ENCODE measurements at regions not wholly inside any gene's neighbourhood (a gene's known extent, or its start where the extent isn't known, plus 50 kb on each side); places are given as distances from the start of the nearest gene placed in this dataset.

GRCh38 chr15:100703032-100703578 is 100.7 kb downstream of the ASB7 start:
- peak; percentile 14 for DNase-seq

DNA sequence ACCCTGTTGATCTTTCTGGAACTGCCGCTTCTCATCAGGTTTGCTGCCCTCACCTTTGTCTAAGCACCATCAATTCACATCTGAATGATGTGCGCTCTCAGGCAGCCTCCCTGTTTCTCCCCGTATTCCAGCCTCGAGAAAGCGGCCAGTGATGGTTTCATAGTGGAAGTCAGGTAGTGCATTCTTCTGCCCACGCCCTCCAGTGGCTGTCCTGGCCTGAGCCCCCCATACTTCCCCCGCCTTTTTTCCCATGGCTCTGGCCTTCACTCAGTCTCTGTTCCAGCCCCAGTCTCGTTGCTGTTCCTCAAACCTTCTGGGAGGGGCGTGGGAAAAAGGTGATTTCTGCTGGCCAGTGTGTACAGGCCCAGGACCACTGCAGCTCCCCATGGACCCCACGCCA is 101.3 kb downstream of the ASB7 start:
- DNase-seq = no peak

DNA sequence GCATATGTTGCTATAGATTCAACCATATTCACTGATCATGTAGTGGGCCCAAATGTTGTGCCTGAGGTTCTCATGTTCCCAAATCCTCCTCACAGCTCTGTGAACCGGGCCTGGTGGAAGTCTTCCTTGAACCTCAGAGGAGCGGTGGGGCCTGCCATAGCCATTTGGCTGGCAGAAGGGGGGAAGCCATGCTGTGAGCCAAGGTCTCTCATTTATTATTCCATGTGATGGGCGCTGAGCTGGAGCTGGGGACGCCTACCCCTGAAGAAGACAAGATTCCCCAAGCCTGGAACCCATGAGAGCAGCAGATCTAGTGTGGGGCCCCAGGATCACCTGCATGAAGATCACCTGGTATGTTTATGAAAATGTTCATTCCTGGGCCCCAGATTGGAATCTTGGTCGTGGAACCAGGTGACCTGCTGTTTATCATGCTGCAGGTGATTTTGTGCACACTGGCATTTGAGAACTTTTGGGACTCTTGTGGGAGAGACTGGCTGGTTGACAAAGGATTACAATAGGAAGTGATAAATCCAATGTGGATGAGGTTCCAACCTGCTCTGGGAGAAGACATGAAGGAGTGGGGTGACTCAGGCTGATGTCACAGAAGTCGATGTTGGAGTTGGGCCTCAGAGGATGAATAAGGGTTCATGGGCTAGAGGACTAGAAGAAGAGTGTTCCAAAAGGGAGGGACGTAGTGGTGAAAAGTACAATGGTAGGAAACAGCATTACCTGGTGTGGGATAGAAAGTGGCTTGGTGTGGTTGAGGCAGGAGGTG is 102.1 kb downstream of the ASB7 start:
- peak; percentile 3 for DNase-seq

- no peak for DNase-seq
These were observed 102.7 kb downstream of the ASB7 start for GRCh38 chr15:100705065-100705464.

GRCh38 chr15:100705841-100706240 is 103.5 kb downstream of the ASB7 start:
- no peak for DNase-seq

DNA sequence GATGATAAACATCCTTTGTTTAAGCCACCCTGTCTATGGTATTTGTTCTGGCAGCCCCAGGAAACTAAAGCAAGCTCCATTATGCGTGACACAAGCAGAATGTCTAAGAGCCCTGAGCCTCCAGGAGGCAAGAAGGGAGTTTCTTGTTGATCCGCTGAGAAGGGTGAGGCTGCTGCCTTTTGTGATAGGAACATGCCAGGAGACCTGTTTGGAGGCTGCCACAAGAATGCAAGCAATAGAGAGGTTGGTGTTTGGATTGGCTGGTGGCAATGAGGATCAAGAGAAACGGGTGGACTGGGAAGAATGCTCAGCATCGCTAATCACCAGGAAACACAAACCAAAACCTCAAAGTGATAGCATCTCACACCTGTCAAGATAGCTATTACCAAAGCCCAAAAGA is 104.8 kb downstream of the ASB7 start:
- no peak for DNase-seq

DNA sequence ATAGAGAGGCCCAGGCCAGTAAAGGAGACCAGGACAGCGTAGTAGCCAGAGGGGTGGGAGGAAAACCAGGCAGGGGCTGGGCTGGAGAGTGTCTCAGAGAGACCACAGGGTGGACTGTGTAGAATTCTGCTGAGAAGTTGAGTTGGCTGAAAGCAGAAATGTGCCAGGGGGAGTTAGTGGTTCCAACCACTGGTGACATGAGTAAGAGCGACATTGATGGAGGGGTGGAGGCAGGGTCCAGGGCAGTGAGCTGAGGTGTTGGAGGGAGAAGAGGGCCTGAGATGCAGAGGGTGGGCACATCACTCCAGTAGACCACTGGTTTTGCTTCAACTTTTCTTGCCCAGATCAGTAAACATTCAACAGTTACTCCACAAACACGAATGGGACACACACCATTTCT is 106.5 kb downstream of the ASB7 start:
- no peak for DNase-seq

GRCh38 chr15:100710222-100710621 is 107.8 kb downstream of the ASB7 start:
- DNase-seq = no peak

DNA sequence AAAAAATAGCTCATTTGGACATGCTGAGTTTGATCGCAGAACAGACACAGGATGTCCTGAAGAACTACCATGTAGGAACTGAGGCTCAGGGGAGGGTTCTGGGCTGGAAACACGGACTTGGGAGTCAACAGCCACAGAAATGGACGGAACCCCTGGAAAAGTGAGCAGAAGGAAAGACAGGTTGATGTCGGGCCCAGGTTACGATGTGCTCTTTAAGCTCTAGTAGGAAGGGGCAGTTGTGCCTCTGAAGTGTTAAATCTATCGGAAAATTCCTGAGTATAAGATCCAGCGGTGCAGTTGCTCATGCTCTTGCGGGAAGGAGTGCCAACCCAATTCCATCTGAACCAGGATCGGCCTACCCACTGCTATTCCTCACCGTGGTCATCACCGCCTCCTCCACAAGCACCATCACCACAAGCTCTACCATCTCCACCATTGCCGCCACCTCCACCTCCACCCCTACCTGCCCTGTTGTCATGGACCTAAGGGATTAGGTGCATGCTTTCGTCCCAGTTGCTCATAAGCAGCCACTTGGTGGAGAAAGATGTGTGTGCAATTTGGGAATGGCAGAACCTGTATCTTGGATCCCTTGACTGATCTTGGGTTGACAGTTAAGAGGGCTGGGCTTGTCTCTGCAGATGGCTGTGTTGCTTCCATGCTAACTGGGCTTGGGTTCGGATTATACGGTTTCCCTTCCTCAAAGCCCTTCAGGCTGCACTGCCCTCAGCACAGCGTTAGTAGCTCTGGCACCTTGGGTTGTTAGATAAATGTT is 108.5 kb downstream of the ASB7 start:
- DNase-seq = no peak

GRCh38 chr15:100711516-100712021 is 109.2 kb downstream of the ASB7 start:
- no peak for DNase-seq

DNA sequence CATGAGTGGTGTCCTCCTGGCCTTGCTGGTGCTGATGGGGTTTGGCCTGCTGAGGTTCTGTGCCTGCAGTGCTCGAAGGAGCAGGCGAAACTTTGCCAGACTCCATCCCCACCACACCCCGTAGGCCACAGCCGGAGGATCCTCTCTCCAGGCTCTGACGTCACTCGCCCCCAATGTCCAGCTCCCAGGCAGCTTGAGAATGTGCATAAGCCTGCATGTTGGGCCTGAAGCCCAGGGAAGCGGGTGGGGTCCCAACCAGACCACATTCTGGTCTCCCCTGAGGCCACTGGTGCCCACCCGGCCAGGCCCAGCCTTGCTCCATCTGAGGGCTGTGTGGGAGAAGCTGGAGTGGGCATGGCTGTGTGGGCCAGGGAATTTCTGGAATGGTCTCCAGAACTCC is 109.8 kb downstream of the ASB7 start:
- no peak for DNase-seq

GRCh38 chr15:100713163-100713867 is 110.9 kb downstream of the ASB7 start:
- peak; percentile 89 for DNase-seq

DNA sequence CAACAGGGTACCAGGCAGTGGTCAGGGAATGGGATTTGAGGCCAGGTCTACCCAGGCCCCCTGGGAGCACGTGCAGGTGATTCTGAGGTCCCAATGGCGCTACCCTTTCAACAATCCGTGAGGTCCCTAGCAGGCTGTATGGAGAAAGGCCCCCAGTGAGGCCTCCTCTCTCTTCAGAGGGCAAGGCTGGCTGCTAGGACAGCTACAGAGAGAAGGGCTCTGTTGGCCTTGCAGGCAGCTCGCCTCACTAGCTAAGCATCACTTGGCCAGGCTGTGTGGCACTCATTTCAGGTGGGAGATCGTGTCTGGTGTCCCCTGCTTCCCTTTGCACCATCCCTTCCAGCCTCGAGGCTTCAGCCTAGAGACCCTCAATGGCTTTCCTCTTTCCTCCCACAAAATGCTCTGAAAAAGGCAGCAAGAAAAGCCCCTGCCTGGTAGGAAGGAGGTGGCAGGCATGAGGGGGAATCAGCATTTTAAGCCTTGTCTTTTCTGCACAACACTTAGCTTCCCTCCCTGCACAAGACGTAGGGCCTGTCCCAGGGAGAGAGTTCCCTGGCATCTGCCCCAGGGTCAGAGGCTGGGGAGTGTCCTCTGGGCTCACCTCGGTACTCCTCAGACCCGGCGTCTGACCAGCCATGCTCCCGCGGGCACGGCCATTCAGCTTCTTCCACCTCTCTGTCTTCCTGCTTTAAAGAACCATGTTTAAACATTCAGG is 111.8 kb downstream of the ASB7 start:
- no peak for DNase-seq

- DNase-seq = no peak
These were observed 112.5 kb downstream of the ASB7 start for GRCh38 chr15:100714749-100715342.

GRCh38 chr15:100715571-100716455 is 113.4 kb downstream of the ASB7 start:
- DNase-seq = no peak

DNA sequence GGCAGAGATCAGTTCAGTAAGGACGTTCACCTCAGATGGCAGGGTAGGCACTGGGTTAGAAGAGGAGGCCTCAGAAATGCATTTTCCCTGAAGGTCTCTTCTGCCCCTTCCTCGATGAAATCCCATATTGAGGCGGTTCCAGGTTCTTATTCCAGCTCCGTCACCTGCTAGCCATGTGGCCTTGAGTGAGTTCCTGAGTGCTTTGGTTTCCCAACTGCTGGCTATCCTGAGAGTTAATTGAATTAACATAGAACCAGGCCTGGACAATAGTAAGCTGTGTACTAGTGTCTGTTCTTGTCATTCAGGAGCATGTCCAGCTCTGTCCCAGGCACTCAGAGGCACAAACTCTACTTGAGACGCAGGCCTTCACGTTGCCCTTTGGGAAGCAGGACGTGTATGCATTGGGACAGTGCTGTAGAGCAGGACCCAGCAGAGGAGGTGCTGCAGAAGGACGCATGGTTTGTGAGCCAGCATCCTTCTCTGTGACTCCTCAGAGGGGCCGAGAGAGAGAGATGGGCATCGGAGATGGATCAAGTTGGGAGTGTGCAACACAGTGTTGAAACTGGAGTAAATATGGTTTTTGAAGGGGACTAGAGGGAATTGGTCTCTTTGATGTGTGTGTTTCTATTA is 114.2 kb downstream of the ASB7 start:
- no peak for DNase-seq

DNA sequence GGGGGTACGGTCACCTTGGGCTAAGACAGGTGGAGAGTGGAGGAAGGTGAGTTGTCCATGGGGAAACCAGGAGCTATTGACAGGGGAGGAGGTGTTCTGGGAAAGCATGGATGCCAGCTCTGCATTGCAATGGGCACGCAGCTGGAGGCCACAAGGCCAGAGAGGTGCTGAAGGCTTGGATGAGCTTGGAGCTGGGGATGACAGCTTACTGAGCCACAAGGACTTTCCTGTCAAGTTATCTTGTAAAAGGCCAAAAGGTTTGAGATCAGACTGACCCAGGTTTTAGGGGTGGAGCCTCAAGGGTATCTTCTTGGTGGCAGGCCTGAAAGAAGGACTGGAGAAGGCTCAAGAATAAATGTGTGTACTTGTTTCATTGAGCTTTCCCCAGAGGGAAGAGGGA is 115.2 kb downstream of the ASB7 start:
- no peak for DNase-seq

GRCh38 chr15:100718075-100718980 is 115.9 kb downstream of the ASB7 start:
- DNase-seq = no peak

DNA sequence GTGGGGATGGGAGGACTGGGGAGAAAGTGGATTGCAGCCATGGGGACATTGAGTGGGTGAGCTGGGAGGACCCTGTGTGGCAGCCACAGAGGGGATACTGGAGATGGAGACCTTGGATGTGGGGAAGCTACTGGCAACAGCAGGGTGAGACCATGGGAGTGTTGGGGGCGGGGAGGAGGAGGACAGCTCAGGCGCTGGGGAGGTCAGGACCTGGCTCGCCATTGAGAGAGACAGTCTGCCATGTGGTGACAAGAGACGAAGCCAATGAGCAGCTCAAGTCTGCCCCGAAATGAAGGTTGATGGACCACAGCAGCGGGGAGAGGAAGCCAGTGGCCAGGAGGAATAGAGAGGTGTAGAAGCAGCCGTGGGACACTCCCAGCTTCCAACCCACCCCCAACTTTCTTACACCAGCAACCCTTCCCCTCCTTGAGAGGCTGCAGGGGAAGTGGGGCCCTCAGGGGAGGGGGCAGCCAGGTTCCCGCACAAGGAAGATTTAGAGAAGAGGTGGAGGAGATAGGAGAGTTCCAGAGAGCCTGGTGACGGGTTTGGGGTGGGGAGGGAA is 118.1 kb downstream of the ASB7 start:
- DNase-seq = no peak
